PC-3 (cell line): ENCODE measurements at regions not wholly inside any gene's neighbourhood (a gene's known extent, or its start where the extent isn't known, plus 50 kb on each side); places are given as distances from the start of the nearest gene placed in this dataset.

ENCODE experiments used
- ATAC-seq: fragments of 200-7000 bp; cut with Tn5 transposase; 2 replicates; pipeline ENCODE4 v1.9.1; 2020; ENCODE audit warnings: mild to moderate bottlenecking, moderate library complexity
- BruUV-seq: library from RNA; stranded (reverse); fragments of 400-500 nt; replicated peaks from 2 replicates; lab custom pipeline; 2021; lab: Mats Ljungman, UMichigan
- CTCF ChIA-PET: fragments of 300-600 bp; sonication (Branson Sonifier 250); formaldehyde crosslinking; loops from one replicate; lab custom pipeline; 2022; ENCODE audit warnings: antibody characterized with exemption; lab: Charles Lee
- POLR2A ChIA-PET: fragments of 300-600 bp; sonication (Branson Sonifier 250); formaldehyde crosslinking; loops from one replicate; lab custom pipeline; 2022; ENCODE audit warnings: antibody characterized with exemption; ENCODE audit not compliant: unreplicated experiment; lab: Charles Lee
- DNase-seq: peaks from one replicate; pipeline ENCODE4 v3.0.0-alpha.2; 2015
- H2AFZ ChIP-seq: fragments of 300-600 bp; sonication (generic); 2 replicates; pipeline ENCODE4 v1.6.0; 2016; ENCODE audit warnings: antibody characterized with exemption, low read length
- H3F3A ChIP-seq: fragments of 300-600 bp; sonication (generic); one replicate; pipeline ENCODE4 v1.6.0; 2017; ENCODE audit warnings: antibody characterized with exemption, low read length, control low read depth, mild to moderate bottlenecking; ENCODE audit not compliant: unreplicated experiment
- H3K27ac ChIP-seq: fragments of 300-600 bp; sonication (generic); 2 replicates; pipeline ENCODE4 v1.5.1; 2016; ENCODE audit warnings: mild to moderate bottlenecking, low read length
- H3K27me3 ChIP-seq: fragments of 300-600 bp; sonication (generic); 2 replicates; pipeline ENCODE4 v1.6.1; 2016; ENCODE audit warnings: low read length, mixed read lengths
- H3K36me3 ChIP-seq: fragments of 300-600 bp; sonication (generic); 2 replicates; pipeline ENCODE4 v1.6.1; 2016; ENCODE audit warnings: low read depth, mixed run types, low read length, mixed read lengths
- H3K4me1 ChIP-seq: fragments of 300-600 bp; sonication (generic); 2 replicates; pipeline ENCODE4 v1.5.1; 2016; ENCODE audit warnings: low read length; ENCODE audit not compliant: insufficient read depth
- H3K4me2 ChIP-seq: fragments of 300-600 bp; sonication (generic); 2 replicates; pipeline ENCODE4 v1.6.0; 2016; ENCODE audit warnings: low read length
- H3K4me3 ChIP-seq: fragments of 300-600 bp; sonication (generic); 2 replicates; pipeline ENCODE4 v1.5.1; 2016; ENCODE audit warnings: mild to moderate bottlenecking, low read length, mixed read lengths
- H3K79me2 ChIP-seq: fragments of 300-600 bp; sonication (generic); 2 replicates; pipeline ENCODE4 v1.6.1; 2017; ENCODE audit warnings: low read length, mixed read lengths
- H3K9ac ChIP-seq: fragments of 300-600 bp; sonication (generic); 2 replicates; pipeline ENCODE4 v1.6.0; 2016; ENCODE audit warnings: mild to moderate bottlenecking, low read length
- H3K9me2 ChIP-seq: fragments of 300-600 bp; sonication (generic); replicated peaks from 2 replicates; pipeline ENCODE4 v1.6.1; 2016; ENCODE audit warnings: mixed run types, low read length, mixed read lengths
- H3K9me3 ChIP-seq: fragments of 300-600 bp; sonication (generic); 2 replicates; pipeline ENCODE4 v1.6.1; 2016; ENCODE audit warnings: low read length, mixed read lengths
- H4K20me1 ChIP-seq: fragments of 300-600 bp; sonication (generic); 2 replicates; pipeline ENCODE4 v1.6.1; 2016; ENCODE audit warnings: low read length, mixed read lengths
- EZH2 ChIP-seq: fragments of 300-600 bp; sonication (generic); IDR thresholded peaks from one replicate; pipeline ENCODE4 v1.6.1; 2017; ENCODE audit warnings: antibody characterized with exemption, mild to moderate bottlenecking, low read length; ENCODE audit not compliant: unreplicated experiment
- EZH2phosphoT487 ChIP-seq: fragments of 300-600 bp; sonication (generic); IDR thresholded peaks from 2 replicates; pipeline ENCODE4 v1.6.1; 2018; ENCODE audit warnings: mild to moderate bottlenecking, antibody characterized with exemption, low read length, borderline replicate concordance
- intact Hi-C: fragments of 100-400 bp; cut with micrococcal nuclease; formaldehyde crosslinking; loops from 2 replicates; pipeline ENCODE4 v1.9.0; 2023
- TF ChIP-seq, protein P1 (sequence below): fragments of 300-600 bp; sonication (generic); conservative IDR thresholded peaks from 2 replicates; pipeline ENCODE4 v1.5.1; 2017; ENCODE audit warnings: antibody characterized with exemption, low read depth, mild to moderate bottlenecking, low read length

DNA sequence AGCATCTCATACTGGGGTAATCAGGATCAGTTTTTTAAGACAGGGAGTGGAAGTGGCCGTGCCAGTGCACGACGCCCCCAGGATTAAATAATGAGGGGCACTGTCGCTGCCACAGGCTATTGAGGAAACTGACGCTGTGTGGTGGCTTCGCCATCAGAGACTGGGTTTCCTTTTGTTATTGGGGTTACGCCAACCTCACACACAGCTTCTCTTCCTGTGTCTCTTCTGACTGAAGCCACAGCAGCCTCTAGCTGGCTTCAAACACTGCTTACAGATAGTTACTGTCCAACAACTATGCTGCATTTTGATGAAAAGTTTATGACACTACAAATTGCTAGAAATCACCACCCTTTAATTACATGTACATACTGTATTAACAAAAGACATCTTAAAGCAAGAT is 521.9 kb upstream of the SALL3 start:
- ChIA-PET CTCF (no interaction called here), POLR2A (no interaction called here)
- DNase-seq: no peak
- Histone ChIP-seq H3K27me3 (peaks cover 23% of the 10 kb centered on the region), H4K20me1 (no peaks in the 10 kb centered on the region), H3K27ac (no peak overlapping the region), H3F3A (no peaks in the 10 kb centered on the region), H2AFZ (no peak overlapping the region), H3K9me2 (no peaks in the 10 kb centered on the region), H3K9ac (no peak overlapping the region), H3K4me2 (no peak overlapping the region), H3K36me3 (no peaks in the 10 kb centered on the region), H3K79me2 (no peaks in the 10 kb centered on the region), H3K9me3 (no peaks in the 10 kb centered on the region), H3K4me3 (no peak overlapping the region), H3K4me1 (no peaks in the 10 kb centered on the region)
- intact Hi-C loops: no loop called here
- no peak for ATAC-seq
- BruUV-seq: no TSS peak
- TF ChIP-seq EZH2phosphoT487 (no peak), EZH2 (no peak)
- TF ChIP-seq, protein P1, sequence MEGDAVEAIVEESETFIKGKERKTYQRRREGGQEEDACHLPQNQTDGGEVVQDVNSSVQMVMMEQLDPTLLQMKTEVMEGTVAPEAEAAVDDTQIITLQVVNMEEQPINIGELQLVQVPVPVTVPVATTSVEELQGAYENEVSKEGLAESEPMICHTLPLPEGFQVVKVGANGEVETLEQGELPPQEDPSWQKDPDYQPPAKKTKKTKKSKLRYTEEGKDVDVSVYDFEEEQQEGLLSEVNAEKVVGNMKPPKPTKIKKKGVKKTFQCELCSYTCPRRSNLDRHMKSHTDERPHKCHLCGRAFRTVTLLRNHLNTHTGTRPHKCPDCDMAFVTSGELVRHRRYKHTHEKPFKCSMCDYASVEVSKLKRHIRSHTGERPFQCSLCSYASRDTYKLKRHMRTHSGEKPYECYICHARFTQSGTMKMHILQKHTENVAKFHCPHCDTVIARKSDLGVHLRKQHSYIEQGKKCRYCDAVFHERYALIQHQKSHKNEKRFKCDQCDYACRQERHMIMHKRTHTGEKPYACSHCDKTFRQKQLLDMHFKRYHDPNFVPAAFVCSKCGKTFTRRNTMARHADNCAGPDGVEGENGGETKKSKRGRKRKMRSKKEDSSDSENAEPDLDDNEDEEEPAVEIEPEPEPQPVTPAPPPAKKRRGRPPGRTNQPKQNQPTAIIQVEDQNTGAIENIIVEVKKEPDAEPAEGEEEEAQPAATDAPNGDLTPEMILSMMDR: no peak

DNA sequence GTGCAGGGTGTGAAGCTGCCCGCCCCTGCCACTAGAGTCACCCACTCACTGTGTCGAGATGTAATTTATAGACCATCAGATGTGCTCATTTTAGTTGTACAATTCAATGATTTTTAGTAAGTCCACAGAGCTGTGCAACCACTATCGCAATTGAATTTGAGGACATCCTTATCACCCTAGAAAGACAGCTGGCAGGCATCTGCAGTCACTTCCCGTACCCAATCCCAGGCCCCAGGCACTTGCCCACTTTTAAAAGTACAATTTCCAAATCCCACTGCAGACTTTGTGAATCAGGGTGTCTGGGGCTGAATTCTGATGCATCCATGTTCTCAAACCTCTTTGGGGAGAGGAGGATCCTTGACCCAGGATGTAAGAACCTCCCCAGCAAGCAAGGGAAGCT is 521.3 kb upstream of the SALL3 start:
- no peak for ATAC-seq
- Histone ChIP-seq H4K20me1 (no peaks in the 10 kb centered on the region), H3F3A (no peaks in the 10 kb centered on the region), H3K36me3 (no peaks in the 10 kb centered on the region), H3K4me1 (no peaks in the 10 kb centered on the region), H2AFZ (no peak overlapping the region), H3K27ac (no peak overlapping the region), H3K9me3 (no peaks in the 10 kb centered on the region), H3K27me3 (peaks cover 21% of the 10 kb centered on the region), H3K9ac (no peak overlapping the region), H3K79me2 (no peaks in the 10 kb centered on the region), H3K4me2 (no peak overlapping the region), H3K4me3 (no peak overlapping the region), H3K9me2 (no peaks in the 10 kb centered on the region)
- no peak for DNase-seq
- ChIA-PET CTCF (no interaction called here), POLR2A (no interaction called here)
- TF ChIP-seq, protein P1: no peak
- TF ChIP-seq EZH2 (no peak), EZH2phosphoT487 (no peak)
- intact Hi-C loops: no loop called here
- no TSS peak for BruUV-seq

DNA sequence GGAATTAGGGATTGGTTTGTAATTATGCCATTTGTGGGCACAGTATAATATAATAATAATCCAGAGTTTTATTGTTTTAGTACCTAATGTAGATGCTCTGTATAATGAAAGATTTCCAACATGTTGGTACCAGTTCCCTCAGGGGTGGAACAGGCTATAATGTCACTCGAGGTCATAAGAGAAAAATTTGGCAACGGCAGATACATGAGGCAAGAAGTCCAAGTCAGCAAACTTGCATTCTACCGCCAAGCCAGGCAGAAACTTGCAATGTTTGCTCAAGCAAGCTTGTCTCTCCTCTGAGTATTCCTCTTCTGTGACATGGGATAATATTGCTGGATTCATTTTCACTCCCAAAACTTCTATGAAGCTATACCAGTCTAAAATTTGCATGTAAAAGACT is 520.0 kb upstream of the SALL3 start:
- Histone ChIP-seq H3F3A (no peaks in the 10 kb centered on the region), H3K4me1 (no peaks in the 10 kb centered on the region), H4K20me1 (no peaks in the 10 kb centered on the region), H3K4me3 (no peak overlapping the region), H3K27me3 (peaks cover 9% of the 10 kb centered on the region), H3K4me2 (no peak overlapping the region), H3K9me3 (0 out of 2 replicates have a peak, but pooled peaks cover under 1% of the 10 kb centered on the region), H3K9ac (no peak overlapping the region), H2AFZ (no peak overlapping the region), H3K27ac (no peak overlapping the region), H3K36me3 (no peaks in the 10 kb centered on the region), H3K79me2 (no peaks in the 10 kb centered on the region), H3K9me2 (no peaks in the 10 kb centered on the region)
- BruUV-seq: no TSS peak
- TF ChIP-seq, protein P1: no peak
- no peak for TF ChIP-seq EZH2phosphoT487
- no peak for TF ChIP-seq EZH2
- ATAC-seq (no peak), DNase-seq (no peak)
- intact Hi-C loops: no loop called here
- ChIA-PET POLR2A (no interaction called here), CTCF (no interaction called here)
